ENCODE measurements at regions not wholly inside any gene's neighbourhood (a gene's known extent, or its start where the extent isn't known, plus 50 kb on each side); places are given as distances from the start of the nearest gene placed in this dataset.

DNA sequence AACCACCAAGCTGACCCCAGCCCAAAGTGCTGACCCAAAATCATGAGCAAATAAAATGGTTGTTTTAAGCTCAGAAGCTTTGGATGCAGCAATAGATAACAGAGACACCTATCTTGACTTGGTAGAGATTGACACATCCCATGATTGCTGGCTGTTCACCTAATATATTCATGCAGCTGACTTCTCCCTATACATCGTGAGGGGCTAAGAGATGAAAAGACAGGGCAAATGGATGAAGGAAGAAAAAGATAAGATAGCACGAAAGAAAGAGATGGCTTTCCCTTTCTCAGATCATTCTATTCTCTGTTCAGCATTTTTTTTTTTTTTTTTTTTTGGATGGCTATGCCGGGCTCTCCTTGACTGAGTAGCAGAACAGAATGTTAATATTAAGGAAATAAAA is 141.5 kb upstream of the ADAMTS9 start:
- no peak for DNase-seq

DNA sequence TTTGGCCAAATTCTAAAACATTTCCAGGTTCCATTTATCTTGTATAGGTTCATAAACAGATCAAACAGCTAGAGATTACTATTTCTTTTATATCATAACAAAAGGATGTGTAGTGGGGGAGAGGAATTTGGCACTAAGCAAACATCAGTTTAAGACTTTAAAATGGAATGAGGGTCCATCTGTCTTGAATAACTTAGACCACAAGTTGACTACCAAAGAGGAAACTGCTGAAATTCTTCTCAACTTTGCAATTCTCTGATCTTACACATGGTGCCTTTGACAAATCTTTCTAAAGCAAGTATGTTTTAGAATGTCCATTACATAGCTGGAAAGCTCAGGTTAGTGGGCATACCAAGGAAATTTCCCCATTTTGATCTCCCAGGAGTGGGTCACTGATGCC is 140.5 kb upstream of the ADAMTS9 start:
- DNase-seq, result no peak

DNA sequence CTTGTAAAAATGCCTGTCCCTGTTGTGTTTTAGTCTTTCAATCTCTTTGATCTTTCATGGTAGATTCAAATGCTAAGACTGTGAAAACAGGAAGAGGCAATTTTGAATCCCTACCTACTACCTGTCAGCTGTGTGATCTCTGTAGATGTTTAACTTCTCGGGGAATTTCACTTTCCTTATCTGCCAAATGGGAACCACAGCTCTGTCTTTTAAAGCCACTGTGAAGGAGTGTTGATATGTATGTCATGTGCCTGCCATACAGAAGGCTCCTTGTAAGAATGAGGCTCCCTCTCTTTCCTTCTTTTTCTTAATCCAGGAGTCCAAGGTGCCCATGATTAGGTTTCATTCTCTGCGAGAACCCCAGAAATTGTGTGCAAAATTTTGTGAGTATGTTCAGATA is 139.6 kb upstream of the ADAMTS9 start:
- no peak for DNase-seq

DNA sequence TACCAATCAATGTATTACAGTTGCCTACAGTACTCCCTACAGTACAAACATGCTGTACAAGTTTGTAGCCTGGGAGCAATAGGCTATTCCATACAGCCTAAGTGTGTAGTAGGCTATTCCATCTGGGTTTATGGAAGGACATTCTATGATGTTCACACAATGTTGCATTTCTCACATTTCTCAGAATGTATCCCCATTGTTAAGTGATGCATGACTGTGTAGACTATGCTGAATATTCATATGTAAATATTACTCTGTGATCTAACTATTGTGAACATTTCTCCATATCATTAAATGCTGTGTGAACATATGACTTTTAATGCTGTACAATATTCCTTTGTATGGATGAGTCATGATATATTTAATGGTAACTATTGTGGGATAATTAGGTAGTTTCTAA is 139.2 kb upstream of the ADAMTS9 start:
- no peak for DNase-seq

DNA sequence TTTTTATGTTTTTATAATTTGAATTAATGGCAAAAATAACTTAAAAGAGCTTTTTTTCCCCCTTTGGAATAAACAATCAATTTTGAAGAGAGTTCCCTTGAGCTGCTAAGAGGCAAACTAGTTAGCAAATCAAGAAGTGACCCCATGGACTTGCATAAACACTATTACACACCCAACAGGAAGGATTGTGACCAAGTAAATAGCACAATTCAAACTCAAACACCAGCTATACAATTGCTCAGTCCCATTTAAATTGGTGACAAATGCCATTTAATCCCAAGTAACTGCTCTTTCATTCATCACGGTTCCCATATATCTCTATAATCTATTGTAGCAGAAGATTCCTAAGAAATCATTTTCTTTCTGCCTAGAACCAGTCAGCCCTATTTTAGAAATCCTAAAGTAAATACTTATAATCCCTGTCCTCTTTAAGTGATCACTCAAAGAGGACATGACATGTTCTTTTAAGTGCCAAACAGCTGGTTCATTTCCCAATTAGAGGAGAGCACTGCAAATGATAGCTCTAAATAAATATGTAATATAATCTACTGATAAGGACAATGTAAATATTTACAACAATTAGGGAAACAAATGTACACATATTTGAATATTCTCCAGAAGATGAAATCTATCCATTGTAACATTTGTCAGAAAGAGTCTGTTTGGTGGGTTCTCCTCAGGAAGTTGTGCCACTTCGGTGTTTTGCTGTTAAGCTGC is 137.8 kb upstream of the ADAMTS9 start:
- DNase-seq, result no peak

DNA sequence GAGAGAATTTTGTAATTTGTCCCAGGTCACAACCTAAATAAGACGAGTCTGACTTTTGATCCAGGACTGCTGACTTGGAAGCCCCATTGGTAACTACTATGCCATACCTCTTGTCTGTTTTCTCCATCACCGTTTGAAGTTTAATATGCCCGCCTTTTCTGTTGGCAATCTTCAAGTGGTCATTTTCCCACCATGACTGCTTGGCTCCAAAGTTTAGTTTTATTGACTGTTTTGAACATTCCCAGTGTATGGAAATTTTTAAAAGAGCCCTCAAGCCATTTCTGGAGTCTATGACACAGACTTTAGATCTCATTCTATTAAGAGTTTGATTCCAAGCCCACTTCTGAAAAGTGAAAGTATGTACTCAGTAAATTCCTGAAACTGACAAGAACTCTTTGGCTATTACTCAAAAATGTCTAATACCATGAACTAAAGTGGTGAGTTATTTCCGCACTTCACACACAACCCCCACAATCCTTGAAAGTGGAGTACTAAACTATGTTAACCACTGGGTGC is 136.7 kb upstream of the ADAMTS9 start:
- no peak for DNase-seq

DNA sequence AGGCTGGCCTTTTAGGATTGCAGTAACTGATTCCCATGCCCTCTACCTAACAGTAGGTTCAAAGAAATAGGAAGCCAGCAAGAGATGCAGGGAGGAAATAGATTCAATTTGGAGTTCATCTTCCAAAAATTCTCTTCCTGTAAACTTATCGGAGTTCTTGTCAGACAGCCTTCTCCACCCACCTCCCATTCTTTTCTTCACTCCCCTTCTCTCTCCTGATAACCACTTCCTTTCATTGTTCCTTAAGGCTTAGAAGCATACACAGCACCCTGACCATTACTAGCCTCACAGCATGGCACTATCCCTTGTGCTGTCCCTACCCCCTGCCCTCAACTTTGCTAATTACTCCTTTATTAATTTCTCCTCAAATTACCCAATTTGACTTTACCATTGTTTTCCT is 130.4 kb upstream of the ADAMTS9 start:
- no peak for DNase-seq

DNA sequence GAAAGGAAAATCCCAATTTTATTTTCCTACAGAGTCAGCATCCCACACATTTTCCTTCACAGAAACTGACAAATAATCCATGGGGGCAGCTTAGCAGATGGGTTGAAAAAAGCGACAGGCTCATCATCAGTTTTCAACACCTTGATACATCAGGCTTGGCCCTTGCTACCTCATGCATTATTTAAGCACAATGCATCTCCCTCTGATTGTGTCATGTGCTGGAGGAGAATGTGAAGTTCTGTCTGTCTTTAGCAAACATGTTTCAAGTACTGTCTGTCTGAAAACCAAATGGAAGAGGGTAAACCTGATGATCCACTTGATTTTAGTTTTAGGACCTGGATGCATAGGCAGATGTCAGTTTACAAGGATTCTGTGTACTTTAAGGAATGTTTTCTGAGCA is 128.6 kb upstream of the ADAMTS9 start:
- no peak for DNase-seq

DNA sequence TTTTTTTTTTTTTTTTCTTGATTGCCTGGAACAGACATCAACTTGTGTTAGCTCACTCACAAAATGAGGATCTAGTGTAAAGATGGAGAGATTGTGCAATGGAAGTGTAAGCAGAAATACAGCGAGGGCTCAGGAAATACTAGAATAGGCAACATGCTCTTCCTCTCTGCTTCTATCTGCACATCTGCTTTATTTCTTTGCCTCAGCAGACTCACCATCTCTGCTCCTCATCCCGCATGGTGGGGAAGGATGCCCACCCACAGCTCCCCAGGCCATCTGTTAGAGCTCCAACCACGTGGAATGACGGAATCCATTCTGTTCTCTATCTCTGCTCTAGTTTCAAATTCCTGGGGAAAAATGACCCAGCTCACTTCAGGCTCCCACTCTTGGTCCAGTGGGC is 128.0 kb upstream of the ADAMTS9 start:
- no peak for DNase-seq

DNA sequence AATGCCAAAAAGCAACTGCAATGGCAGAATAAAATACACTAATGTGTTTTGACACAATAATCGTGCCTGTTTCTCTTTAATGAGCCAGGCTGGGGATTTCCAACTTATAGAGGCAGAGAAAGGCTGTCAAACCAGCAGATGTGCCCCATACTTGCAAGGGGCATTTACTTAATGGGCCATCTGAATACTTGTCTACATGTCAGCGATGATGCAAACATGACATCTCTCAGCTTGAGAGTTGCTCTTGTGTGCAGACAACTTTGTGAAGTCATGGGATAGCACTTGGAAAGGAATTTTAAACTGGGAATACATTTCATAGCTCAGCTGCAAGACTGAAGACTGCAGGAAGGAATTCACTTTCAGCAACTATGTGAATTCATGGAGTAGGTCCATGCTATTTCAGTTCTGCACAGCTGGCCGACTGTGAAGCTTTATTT is 127.4 kb upstream of the ADAMTS9 start:
- DNase-seq, result no peak

DNA sequence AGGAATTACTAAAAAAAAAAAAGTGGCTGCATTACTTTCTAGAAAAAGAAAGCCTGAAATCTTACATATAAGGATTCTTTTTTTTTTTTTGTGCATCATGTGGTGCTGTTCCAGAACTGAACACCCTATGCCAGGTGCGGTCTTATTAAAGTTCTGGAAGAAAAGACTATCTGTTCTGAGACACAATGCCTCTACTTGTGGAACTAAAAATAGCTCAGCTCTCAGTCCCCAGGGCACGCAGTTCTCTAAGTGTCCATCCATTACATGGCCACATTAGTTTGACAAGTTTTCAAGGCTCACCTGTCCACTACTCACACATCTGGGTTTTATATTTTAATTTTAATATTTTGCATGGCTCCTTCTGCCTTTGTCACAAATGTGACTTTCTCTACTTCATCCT is 126.6 kb upstream of the ADAMTS9 start:
- DNase-seq, result no peak

DNA sequence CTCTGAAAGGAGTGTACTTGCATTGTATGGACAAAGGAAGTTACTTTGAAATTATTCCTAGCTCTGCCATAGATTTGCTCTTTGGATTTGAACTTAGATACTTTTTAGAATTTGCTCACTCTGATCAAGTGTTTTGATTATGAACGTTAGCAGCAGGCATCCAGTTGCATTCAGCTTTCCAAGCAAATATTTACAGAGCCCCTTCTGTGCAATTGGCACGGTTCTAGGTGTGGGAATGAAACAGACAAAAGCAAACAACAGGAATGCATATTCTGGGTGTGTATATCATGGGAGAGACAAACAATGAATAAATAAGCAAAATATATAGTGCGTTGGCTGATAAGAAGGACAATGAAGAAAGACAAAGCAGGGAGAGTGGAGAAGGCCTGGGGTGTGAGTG is 125.5 kb upstream of the ADAMTS9 start:
- DNase-seq, result no peak

DNA sequence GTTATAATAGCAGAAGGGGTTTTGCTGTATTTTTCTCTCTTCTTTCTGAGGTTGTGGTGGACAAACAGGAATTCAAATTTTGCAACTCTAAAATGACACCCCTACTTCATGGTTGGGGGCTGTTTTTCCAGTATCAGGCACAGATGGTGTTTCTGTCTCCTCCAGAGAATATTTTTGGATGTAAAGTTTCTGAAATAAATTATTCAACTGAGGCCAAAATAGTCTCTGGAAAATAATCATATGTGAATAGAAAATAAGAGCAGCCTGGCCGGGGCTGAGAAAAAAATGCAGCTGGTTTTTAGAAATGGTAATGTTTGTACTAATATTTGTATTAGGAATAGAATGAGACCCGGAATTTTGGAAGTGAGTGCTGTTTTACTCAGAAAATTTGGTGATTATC is 121.3 kb upstream of the ADAMTS9 start:
- no peak for DNase-seq

DNA sequence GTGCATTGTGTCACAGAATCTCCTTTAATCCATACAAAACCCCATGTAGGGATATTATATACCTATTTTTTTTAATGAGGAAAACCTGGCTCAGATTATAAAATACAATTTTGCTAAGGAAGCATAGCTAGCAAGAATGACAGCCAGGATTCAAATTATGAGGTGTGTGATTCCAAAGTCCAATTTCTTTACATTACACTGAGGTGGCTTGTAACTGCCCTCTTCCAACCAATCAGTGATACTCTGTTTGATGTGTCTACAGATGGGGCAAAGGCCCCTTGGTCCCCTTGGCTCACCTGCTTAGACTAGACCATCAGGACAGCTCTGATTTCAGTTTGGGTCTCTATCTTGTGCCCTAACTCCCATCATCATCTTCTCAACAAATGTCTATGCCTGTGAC is 120.3 kb upstream of the ADAMTS9 start:
- DNase-seq, result no peak

DNA sequence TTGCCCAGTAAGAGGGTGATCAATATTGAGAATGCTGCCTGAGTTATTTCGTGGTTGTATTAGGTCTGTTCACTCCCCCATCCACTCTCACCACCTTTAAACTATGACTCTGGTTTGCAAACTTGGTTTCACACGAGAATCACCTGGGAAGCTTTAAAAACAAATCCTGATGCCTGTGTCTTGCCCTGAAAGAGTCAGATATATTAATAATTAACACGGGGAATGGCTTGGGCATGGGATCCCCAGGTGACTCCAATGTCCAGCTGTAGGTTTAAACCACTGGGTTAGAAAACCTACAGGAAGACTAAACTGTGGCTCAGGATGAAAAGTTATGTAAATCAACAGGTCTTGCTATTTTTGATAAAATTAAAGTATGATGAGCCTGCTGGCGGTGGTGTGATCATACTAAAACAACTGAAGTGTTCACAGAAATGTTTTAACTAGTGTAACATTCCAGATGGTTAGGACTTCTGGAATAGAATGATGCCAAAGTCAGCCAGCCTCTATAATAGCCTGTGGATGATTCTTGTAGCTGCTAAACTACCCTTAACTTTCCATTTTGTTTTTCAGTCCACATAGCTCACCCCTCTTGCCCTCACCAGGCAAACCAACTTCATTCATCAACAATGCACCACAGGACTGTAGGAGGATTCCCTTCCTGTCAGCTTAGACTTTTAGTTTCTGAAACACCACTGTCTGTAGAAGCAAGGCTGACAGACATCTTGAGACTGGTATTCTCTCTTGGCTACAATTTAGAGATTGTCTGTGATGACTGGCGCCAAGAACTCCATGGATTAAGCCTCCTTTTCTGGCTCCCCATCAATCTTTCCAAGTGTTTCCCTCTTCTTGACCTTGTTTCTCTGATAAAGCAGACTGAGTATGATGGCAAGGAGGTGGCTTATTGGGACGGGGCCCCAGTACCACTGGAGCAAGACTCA is 119.1 kb upstream of the ADAMTS9 start:
- DNase-seq, result no peak

DNA sequence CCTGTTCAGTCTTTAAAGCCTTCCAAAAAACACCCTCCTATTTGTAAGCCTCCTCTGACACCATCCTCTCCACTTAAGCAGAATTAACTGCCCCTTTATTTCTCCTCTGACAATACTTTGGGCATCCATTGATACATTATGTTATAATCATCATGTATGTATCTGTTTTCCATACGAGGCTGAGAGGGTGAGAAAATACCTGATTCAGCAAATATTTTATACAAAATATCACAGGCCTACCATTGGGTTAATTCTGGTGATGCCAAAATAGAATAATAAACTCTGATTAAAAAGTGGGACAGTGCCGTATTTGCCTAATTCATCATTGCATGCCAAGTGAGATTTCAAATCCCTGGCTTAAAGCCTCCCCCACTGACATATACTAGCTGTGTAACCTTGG is 118.2 kb upstream of the ADAMTS9 start:
- DNase-seq, result no peak

DNA sequence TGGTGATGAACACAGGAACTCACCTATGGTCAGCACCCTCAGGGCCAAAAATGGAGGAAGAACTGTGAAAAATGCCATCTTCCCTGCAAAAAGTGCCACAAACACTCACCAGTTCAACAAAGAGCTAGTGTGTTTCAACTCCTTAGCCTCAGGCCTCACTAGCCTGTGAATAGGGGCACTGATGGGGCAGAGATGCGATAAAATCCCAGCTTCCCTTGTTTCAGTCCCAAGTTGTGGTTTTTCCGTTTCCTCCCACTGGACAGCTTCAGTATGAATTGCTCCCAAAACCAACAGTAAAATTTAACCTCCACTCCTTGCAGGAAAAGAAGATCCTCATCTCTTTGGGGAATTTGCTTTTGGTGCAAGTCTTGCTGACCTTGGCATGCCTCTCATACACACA is 117.4 kb upstream of the ADAMTS9 start:
- DNase-seq, result no peak

DNA sequence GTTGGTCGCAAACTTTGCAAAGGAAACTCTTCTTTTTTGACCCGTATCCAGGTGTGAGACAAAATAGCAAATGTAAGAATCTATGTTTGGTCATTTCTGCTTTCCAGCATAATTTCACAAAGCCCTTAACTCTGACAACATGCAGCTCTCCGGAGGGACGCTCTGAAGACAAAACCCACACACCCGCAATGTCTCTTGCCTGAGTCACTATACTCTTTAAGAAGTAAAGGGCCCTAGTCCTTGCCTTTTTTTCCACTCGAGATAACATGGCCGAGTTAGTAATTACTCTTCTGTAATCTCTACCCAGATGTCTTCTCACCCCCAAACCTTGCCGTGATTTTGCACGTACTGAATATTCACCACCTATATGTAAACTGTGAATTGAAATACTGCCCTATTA is 115.7 kb upstream of the ADAMTS9 start:
- DNase-seq, result no peak

DNA sequence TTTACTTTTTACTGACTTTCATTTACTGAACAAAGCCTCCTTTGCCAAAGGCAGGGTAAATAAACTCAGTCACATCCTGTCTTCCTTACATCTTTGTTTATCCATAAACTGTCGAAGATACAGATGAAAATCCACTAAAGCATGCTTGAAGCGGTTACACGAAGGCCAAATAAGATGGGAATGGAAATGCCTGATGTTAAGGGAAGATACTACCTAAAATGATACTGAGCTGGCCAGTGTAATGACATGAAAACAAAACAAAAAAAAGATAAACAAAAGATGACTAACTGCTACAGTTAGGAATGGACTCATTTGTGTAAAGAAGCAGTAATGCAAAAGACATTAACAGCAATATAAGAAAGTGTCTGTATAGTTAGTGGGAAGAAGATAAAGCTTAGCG is 114.7 kb upstream of the ADAMTS9 start:
- DNase-seq, result no peak

DNA sequence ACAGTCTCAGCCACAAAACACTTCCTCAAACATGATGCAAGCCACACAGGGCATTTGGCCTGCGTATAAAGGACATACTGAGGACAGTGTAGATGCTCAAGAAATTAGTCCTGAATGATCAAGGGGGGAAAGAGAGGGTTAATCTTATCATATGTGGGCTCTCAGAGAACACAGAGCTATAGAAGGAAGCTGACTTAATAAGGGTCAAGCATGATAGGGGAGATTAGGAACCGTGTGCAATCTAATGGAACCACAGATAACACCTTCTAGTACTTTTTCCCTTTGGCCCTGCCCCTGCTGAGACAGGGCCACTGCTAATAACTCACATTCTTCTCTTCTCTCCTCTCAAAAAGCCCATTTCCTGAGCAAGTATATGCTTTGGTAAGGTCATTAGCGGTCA is 114.1 kb upstream of the ADAMTS9 start:
- no peak for DNase-seq

DNA sequence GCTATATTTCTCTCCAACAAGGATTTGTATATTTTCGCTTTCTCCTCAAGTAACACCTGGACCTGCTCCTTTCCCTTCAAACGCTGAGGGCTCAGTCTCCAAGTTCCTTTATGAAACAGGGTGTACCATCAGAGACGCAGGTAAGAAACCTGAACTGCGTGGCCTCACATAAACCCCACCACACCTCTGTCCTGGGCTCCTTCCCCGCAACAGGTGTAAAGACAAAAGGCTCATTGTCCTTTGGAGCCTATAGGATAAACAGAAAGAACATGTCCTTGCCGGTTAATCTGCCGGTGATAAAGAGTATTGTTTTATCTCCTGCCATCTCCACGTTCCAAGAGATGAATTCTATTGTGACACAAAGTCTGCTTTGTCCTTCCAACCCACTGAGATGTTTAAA is 111.8 kb upstream of the ADAMTS9 start:
- no peak for DNase-seq

DNA sequence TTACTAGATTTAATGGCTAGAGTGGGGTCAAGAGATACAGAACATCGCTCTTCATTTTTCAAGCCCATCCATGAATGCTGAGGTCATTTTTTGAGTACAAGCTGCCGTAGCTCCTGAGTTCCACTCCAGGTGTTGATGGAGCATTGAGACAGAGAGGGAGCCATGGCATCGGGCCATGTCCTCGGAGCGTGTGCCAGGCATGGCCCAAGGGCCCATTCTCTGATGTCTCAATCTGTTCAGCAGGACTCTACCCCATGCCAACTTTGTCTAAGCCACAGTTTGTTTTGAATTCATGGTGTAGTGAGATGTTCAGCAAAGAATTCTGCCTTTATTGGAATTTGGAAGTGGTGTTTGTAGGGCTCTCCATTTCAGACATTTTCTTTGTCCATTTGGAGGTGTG is 110.5 kb upstream of the ADAMTS9 start:
- no peak for DNase-seq

DNA sequence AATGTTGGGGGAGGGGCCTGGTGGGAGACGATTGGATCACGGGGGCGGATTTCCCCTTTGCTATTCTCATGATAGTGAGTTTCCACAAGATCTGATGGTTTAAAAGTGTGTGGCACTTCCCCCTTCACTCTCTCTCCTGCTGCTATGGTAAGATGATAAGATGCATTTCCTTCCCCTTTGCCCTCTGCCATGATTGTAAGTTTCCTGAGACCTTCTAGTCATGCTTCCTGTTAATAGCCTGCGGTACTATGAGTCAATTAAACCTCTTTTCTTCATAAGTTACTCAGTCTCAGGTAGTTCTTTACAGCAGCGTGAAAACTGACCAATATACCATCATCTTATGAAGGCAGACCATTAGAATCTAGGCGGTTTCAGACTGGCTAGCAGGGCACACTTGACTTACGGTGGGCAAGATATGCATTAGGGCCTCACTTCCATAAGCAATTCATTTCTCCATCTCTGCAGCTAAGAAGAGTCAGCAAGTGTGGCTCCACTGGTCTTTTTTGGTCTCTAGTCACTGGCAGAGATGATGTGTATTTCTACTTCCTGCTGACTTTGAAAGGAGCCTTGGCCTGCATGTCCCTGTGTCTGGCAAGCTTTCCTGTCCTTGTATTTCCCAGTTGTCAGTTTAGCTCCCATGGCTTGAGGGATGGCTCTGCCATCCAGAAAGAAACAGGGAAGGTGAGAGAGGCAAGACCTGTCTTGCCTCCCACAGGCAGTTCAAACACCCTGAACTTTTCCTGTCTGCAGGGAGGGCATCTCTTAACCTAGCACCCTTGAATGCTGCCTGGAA is 109.0 kb upstream of the ADAMTS9 start:
- peak; percentile 36 for DNase-seq

Data from MV-4-11 (cell line).